SK-N-SH (cell line): ENCODE measurements at regions not wholly inside any gene's neighbourhood (a gene's known extent, or its start where the extent isn't known, plus 50 kb on each side); places are given as distances from the start of the nearest gene placed in this dataset.

Experiments
- CTCF ChIA-PET: fragments of 300-600, 350-600 bp; formaldehyde crosslinking; extraction: SDS; loops from one replicate; lab custom pipeline; 2021; lab: Yijun Ruan, JAX
- POLR2A ChIA-PET: fragments of 350-600 bp; sonication (Branson Sonifier 250); formaldehyde crosslinking; extraction: SDS; loops from one replicate; lab custom pipeline; 2020; ENCODE audit warnings: antibody characterized with exemption, inconsistent platforms; lab: Yijun Ruan, JAX
- DNase-seq: peaks from one replicate; pipeline ENCODE4 v3.0.0; 2012
- H2AFZ ChIP-seq: fragments of 200-600 bp; sonication (generic); 2 replicates; pipeline ENCODE4 v1.8.1; 2016; ENCODE audit warnings: antibody characterized with exemption, mild to moderate bottlenecking, low read depth
- H3F3A ChIP-seq: fragments of 200-600 bp; sonication (generic); replicated peaks from 2 replicates; pipeline ENCODE3; 2016; ENCODE audit warnings: antibody characterized with exemption, mild to moderate bottlenecking; ENCODE audit not compliant: insufficient read depth
- H3K27ac ChIP-seq, 2 experiments: fragments of 200-500 bp in 1 of 2; fragments of 200-600 bp in 1 of 2; sonication (Bioruptor generic) in 1 of 2; sonication (generic), shearing (Covaris generic) in 1 of 2; 2 replicates each; pipeline versions ENCODE4 v1.5.1 to v1.6.1; 2014 to 2016; ENCODE audit warnings: low read depth in 2 of 2, inconsistent platforms in 1 of 2, low read length in 1 of 2, mild to moderate bottlenecking in 1 of 2, mixed read lengths in 1 of 2
- H3K27me3 ChIP-seq: fragments of 200-600 bp; sonication (generic), shearing (Covaris generic); 2 replicates; pipeline ENCODE4 v1.6.1; 2016; ENCODE audit warnings: mixed run types; ENCODE audit not compliant: insufficient read depth
- H3K36me3 ChIP-seq, 2 experiments: fragments of 200-500 bp in 1 of 2; fragments of 200-600 bp in 1 of 2; sonication (Bioruptor generic) in 1 of 2; sonication (generic) in 1 of 2; replicated peaks in 1 of 2; 2 replicates each; pipeline versions ENCODE3 to v1.5.1; 2014 to 2016; ENCODE audit warnings: low read length in 1 of 2, mild to moderate bottlenecking in 1 of 2; ENCODE audit not compliant: insufficient read depth in 2 of 2, control insufficient read depth in 1 of 2
- H3K4me1 ChIP-seq, 2 experiments: fragments of 200-500 bp in 1 of 2; fragments of 200-600 bp in 1 of 2; sonication (Bioruptor generic) in 1 of 2; sonication (generic), shearing (Covaris generic) in 1 of 2; 2 replicates each; pipeline versions ENCODE4 v1.5.1 to v1.6.1; 2014 to 2016; ENCODE audit warnings: low read depth in 1 of 2, low read length in 1 of 2, mixed run types in 1 of 2; ENCODE audit not compliant: insufficient read depth in 2 of 2, control insufficient read depth in 1 of 2
- H3K4me2 ChIP-seq: fragments of 200-600 bp; sonication (generic), shearing (Covaris generic); 2 replicates; pipeline ENCODE4 v1.6.1; 2017; ENCODE audit warnings: mixed run types
- H3K4me3 ChIP-seq, 2 experiments: fragments of 200-500 bp in 1 of 2; fragments of 200-600 bp in 1 of 2; sonication (Bioruptor generic) in 1 of 2; sonication (generic), shearing (Covaris generic) in 1 of 2; 2 replicates each; pipeline versions ENCODE4 v1.5.1 to v1.8.1; 2014 to 2016; ENCODE audit warnings: low read depth in 2 of 2, inconsistent platforms in 1 of 2, low read length in 1 of 2, mild to moderate bottlenecking in 1 of 2, mixed read lengths in 1 of 2, moderate library complexity in 1 of 2
- H3K79me2 ChIP-seq: fragments of 200-600 bp; sonication (generic); 2 replicates; pipeline ENCODE4 v1.8.1; 2017; ENCODE audit warnings: mild to moderate bottlenecking; ENCODE audit not compliant: insufficient read depth
- H3K9ac ChIP-seq: fragments of 200-600 bp; sonication (generic); 2 replicates; pipeline ENCODE4 v1.6.1; 2017; ENCODE audit warnings: mixed run types
- H3K9me2 ChIP-seq: fragments of 200-600 bp; sonication (generic); 2 replicates; pipeline ENCODE4 v1.6.1; 2017; ENCODE audit warnings: mixed run types
- H3K9me3 ChIP-seq: fragments of 200-600 bp; sonication (generic); 2 replicates; pipeline ENCODE4 v1.6.1; 2017; ENCODE audit warnings: mixed run types, mild to moderate bottlenecking, moderate library complexity
- H4K20me1 ChIP-seq: fragments of 200-600 bp; sonication (generic); 2 replicates; pipeline ENCODE4 v1.6.1; 2017; ENCODE audit warnings: mild to moderate bottlenecking, mixed run types; ENCODE audit not compliant: insufficient read depth
- CTCF ChIP-seq: fragments of 200-600 bp; sonication (generic); IDR thresholded peaks from 2 replicates; pipeline ENCODE4 v1.6.1; 2017; ENCODE audit warnings: antibody characterized with exemption, mild to moderate bottlenecking, moderate library complexity
- ELF1 ChIP-seq: IDR thresholded peaks from 2 replicates; pipeline ENCODE4 v1.4.0; 2012
- FOSL2 ChIP-seq: IDR thresholded peaks from 2 replicates; pipeline ENCODE4 v1.4.0; 2012; ENCODE audit warnings: low read depth, mild to moderate bottlenecking, moderate library complexity, borderline replicate concordance
- FOXJ3 ChIP-seq: sonication (generic); formaldehyde crosslinking; IDR thresholded peaks from 2 replicates; pipeline ENCODE4 v1.5.1; 2020; ENCODE audit warnings: mild to moderate bottlenecking, missing genetic modification reagents
- FOXM1 ChIP-seq: IDR thresholded peaks from 2 replicates; pipeline ENCODE4 v1.4.0; 2012; ENCODE audit warnings: low read depth, mild to moderate bottlenecking
- IRF3 ChIP-seq: fragments of 150-350 bp; IDR thresholded peaks from 2 replicates; pipeline ENCODE4 v1.6.1; 2016; ENCODE audit warnings: mild to moderate bottlenecking, low read depth, low read length
- JUND ChIP-seq: IDR thresholded peaks from 2 replicates; pipeline ENCODE4 v1.4.0; 2012
- MEF2A ChIP-seq: IDR thresholded peaks from 2 replicates; pipeline ENCODE4 v1.4.0; 2012; ENCODE audit warnings: low read depth, borderline replicate concordance
- MXI1 ChIP-seq: IDR thresholded peaks from 2 replicates; pipeline ENCODE4 v1.6.1; 2012; ENCODE audit warnings: mild to moderate bottlenecking, low read depth, low read length, improper control_type of control experiment
- NFIC ChIP-seq: IDR thresholded peaks from 2 replicates; pipeline ENCODE4 v1.4.0; 2012; ENCODE audit warnings: borderline replicate concordance
- POLR2AphosphoS5 ChIP-seq: IDR thresholded peaks from 2 replicates; pipeline ENCODE4 v1.6.1; 2012; ENCODE audit warnings: low read depth, low read length
- RAD21 ChIP-seq: IDR thresholded peaks from 2 replicates; pipeline ENCODE4 v1.6.1; 2012; ENCODE audit warnings: mild to moderate bottlenecking, low read length
- RCOR1 ChIP-seq: fragments of 150-350 bp; IDR thresholded peaks from 2 replicates; pipeline ENCODE4 v1.6.1; 2017; ENCODE audit warnings: antibody characterized with exemption, low read length
- REST ChIP-seq: IDR thresholded peaks from 2 replicates; pipeline ENCODE4 v1.6.1; 2012; ENCODE audit warnings: mild to moderate bottlenecking, low read depth, low read length, moderate library complexity
- RXRA ChIP-seq: IDR thresholded peaks from 2 replicates; pipeline ENCODE4 v1.4.0; 2012; ENCODE audit warnings: low read depth, mild to moderate bottlenecking, borderline replicate concordance
- TCF12 ChIP-seq: IDR thresholded peaks from 2 replicates; pipeline ENCODE4 v1.4.0; 2012
- YY1 ChIP-seq: IDR thresholded peaks from 2 replicates; pipeline ENCODE4 v1.4.0; 2012; ENCODE audit warnings: low read depth, mild to moderate bottlenecking
- WGBS: methylation state at CpG from one replicate; pipeline ENCODE4 v1.1.6; 2017; ENCODE audit warnings: low lambda C conversion rate; 5-methylcytosine and 5-hydroxymethylcytosine counted together
- TF ChIP-seq, protein P1 (sequence below): IDR thresholded peaks from 2 replicates; pipeline ENCODE4 v1.4.0; 2012; ENCODE audit warnings: low read depth, borderline replicate concordance
- TF ChIP-seq, protein P2 (sequence below): fragments of 150-350 bp; IDR thresholded peaks from 2 replicates; pipeline ENCODE4 v1.6.1; 2017; ENCODE audit warnings: antibody characterized with exemption, low read length, low read depth, borderline replicate concordance

DNA sequence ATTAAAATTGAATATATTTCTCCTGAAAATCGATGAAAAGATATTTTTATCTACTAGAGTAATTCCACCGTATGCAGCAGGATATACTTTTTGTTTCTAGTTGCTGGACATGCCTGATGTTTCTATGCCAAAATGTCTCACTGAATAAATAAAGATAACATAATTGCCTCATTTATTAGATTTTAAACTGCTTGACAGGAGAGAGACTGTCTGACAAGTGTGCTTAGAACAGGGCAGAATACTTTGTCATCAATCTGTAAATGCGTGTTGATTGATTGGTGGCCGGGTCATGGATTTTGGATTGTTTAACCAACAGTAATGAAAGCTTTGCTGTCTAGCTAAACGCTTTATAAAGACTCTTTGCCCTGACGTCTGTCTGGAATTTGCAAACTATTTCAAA, 339.0 kb downstream of the CHRM3 start:
- Histone ChIP-seq H3K4me2 (no peak overlapping the region), H3K79me2 (no peaks in the 10 kb centered on the region), H3K4me1 (peaks cover under 1 to 15% of the 10 kb centered on the region in 2 experiments; a peak in 3 of 4 replicates), H2AFZ (no peak overlapping the region), H3F3A (no peaks in the 10 kb centered on the region), H3K9me2 (no peaks in the 10 kb centered on the region), H3K27ac (peak overlapping the region in 1 of 2 experiments; percentile 67; a peak in 2 of 4 replicates), H4K20me1 (no peaks in the 10 kb centered on the region), H3K27me3 (no peaks in the 10 kb centered on the region), H3K36me3 (peaks cover 0 to 3% of the 10 kb centered on the region in 2 experiments), H3K9ac (no peak overlapping the region), H3K4me3 (no peak overlapping the region), H3K9me3 (no peaks in the 10 kb centered on the region)
- ChIA-PET POLR2A (no interaction called here), CTCF (no interaction called here)
- no peak for DNase-seq
- 68% methylated on average over 6 of the region's 6 CpGs for WGBS
- TF ChIP-seq FOSL2 (no peak), RCOR1 (no peak), TCF12 (no peak), NFIC (no peak), IRF3 (no peak), FOXJ3 (CRISPR knock-in tag) (no peak), MXI1 (no peak), POLR2AphosphoS5 (no peak), RAD21 (no peak), CTCF (no peak), ELF1 (no peak), FOXM1 (no peak), MEF2A (no peak), JUND (no peak), REST (no peak), YY1 (no peak), RXRA (no peak)
- TF ChIP-seq, protein P1, sequence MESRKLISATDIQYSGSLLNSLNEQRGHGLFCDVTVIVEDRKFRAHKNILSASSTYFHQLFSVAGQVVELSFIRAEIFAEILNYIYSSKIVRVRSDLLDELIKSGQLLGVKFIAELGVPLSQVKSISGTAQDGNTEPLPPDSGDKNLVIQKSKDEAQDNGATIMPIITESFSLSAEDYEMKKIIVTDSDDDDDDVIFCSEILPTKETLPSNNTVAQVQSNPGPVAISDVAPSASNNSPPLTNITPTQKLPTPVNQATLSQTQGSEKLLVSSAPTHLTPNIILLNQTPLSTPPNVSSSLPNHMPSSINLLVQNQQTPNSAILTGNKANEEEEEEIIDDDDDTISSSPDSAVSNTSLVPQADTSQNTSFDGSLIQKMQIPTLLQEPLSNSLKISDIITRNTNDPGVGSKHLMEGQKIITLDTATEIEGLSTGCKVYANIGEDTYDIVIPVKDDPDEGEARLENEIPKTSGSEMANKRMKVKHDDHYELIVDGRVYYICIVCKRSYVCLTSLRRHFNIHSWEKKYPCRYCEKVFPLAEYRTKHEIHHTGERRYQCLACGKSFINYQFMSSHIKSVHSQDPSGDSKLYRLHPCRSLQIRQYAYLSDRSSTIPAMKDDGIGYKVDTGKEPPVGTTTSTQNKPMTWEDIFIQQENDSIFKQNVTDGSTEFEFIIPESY: no peak
- TF ChIP-seq, protein P2, sequence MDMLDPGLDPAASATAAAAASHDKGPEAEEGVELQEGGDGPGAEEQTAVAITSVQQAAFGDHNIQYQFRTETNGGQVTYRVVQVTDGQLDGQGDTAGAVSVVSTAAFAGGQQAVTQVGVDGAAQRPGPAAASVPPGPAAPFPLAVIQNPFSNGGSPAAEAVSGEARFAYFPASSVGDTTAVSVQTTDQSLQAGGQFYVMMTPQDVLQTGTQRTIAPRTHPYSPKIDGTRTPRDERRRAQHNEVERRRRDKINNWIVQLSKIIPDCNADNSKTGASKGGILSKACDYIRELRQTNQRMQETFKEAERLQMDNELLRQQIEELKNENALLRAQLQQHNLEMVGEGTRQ: no peak
